HG03469 (cell line): ENCODE measurements at regions not wholly inside any gene's neighbourhood (a gene's known extent, or its start where the extent isn't known, plus 50 kb on each side); places are given as distances from the start of the nearest gene placed in this dataset.

Source experiments
- ATAC-seq: cut with Tn5 transposase; IDR thresholded peaks from one replicate; pipeline ENCODE4 v1.9.1; 2021; ENCODE audit warnings: mild to moderate bottlenecking, moderate library complexity, moderate number of reproducible peaks; ENCODE audit not compliant: unreplicated experiment

DNA sequence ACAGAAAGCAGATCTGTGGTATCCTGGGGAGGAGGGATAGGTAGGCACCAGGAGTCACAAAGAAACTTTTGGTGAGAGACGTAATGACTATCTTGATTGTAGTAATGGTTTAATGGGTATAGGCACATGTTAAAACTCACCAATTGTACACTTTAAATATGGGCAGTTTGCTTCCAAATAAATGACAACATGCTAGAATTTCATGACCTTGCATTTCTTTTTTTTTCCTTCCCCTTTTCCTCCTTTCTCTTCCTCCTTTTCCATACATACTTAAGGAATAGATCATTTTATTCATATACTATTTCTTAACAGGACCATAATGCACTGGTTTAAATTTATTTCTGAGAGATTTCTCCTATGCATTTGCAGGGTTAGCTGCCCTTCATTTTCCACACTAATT, 341.8 kb downstream of the TMEM182 start:
- no peak for ATAC-seq

DNA sequence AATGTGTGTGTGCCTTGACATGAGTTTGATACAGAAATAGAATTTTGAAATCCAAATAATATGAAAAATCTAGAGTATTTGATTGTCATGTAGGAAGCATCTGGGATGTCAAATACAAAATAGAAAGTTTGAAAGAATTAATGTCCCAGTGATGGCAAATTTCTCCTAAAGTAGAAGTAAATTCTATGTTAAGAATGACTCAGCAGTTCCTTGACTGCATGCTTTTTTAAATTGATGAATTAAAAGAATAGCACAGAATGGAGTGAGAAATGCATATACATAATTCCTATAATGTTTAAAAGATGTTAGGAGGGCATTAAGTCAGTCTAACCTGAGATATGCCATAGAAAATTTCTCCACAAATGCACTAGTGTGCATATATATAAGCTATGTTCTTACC, 357.5 kb downstream of the TMEM182 start:
- no peak for ATAC-seq

DNA sequence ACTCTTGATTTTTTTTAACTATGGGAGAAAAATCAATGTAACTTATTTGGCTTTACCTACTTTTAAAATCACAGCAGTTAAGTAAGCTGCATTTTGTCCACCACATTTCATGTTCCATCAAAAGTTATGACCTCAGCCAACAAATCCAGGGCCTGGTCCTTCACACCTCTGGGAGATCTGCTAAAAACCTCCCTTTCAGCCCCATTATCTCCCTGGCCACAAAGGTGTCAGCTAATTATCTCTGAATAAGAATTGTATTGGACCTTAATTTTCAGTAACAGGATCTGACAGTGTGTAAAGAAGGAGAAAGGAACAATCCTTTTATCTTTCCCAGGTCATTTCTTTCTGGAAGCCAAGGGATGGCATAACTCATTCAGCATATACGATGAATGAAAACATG, 359.3 kb downstream of the TMEM182 start:
- ATAC-seq = no peak

DNA sequence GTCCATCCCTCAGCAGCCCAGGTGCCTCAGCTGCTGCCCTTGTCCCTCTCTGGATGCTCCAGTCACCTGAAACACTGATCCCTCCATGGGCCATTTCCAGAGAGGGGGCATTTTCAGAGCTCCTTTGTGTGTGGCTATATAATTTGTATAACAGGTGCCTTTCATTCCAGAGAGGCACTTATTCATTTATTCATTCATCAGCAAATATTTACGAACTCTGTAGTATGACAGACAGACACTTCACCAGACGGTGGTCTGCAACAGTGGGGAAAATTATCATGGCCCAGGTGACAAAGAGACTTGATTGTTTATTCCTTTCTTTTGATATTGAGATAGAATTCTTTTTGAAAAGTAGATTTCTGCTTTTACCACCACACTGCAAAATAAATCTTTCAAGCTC, 361.7 kb downstream of the TMEM182 start:
- no peak for ATAC-seq

DNA sequence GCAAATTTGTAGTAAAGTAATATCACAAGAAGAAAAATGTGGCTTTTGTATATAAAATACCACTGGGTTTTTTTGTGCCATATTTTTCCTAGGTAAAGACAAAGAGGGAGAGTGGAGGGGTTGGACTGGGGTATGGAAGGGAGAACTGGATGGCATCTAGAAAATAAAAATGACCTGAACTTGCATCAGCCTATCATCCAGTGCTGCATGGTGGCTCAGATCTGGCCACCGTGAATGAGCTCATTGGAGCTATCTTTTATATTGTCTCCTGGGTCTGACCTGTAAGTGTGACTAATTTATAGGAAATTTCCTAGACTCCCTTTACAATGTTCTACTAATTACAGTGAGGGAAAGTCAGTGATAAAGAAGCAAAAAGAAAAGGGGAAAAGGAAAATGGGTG, 369.0 kb downstream of the TMEM182 start:
- ATAC-seq = no peak

DNA sequence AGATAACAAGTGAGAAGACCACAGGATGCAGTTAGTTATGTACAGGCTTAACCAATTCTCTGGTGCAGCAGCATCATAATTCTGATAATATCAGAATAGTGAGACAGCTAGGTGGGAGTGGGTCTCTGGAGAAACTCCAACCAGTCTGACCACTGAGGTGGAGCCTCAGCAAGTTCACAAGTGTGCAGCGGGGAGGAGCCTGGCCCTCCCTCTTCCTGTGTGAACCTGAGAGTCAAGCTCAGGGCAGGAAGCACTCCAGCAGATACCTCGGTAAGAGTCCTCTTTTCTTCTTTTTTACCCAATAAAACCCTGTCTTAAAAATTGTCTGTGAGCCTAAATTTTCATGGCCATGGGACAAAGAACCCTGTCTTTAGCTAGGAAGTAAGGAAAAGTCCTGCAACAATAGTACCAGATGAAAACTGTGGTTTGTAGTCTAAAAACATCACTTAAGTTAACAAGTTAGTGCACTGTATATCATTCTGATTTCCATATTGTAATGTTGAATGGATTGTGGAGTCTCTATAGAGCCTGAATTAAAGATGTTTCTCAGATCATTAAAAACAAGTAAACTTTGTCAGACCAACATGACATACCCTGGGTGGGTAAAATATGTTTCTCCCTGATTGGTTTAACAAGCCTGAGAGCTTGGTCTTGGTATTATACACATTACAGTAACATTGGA, 370.8 kb downstream of the TMEM182 start:
- ATAC-seq = peak; percentile 85

DNA sequence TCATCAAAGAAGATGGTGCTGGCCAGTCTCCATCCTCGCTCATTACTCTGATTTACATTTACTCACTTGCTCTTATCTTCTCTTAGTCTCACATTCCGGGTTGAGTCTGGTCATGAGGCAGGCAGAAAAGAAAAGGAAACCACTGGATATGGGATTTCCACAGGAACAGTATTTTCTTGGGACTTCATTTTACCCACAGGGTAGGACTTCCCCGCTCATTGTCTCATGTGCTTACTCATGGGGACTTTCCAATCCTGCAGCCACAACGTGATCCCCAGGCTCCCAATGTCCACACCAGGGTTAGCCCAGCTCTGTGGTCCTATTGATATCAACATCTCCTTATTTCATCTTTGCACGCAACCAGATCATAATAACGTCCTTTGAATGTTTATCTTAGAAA, 373.8 kb downstream of the TMEM182 start:
- no peak for ATAC-seq

DNA sequence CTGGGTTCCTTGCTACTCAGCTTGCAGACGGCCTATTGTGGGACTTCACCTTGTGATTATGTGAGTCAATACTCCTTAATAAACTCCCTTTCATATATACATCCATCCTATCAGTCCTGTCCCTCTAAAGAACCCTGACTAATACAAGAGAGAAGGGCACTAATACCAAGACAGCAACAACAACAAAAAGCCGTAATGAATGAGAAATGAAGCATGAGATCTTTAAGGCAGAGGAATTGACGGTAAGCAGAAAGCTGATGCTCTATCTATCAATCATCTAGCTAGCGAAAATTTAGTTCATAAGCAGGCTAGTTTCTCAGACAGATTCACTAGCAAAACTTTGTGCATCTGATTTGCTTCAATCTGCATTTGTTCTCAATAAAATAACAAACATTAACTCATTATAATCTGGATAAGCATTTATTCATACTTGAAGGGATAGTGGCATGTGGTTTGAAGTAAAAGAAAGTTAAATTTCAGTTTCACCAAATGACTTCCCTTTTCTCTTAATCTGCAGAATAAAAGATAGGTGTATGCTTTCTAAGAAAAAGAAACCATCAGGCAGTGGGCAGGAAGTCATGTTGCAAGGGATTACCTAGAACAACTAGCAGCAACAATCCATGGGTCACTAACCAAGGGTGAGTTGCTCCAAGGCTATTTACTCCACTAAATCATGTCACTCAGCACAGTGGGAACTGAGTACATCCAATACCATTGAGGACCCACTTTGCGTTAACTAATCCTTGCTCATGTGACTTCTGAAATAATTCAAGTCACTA, 376.5 kb downstream of the TMEM182 start:
- no peak for ATAC-seq

DNA sequence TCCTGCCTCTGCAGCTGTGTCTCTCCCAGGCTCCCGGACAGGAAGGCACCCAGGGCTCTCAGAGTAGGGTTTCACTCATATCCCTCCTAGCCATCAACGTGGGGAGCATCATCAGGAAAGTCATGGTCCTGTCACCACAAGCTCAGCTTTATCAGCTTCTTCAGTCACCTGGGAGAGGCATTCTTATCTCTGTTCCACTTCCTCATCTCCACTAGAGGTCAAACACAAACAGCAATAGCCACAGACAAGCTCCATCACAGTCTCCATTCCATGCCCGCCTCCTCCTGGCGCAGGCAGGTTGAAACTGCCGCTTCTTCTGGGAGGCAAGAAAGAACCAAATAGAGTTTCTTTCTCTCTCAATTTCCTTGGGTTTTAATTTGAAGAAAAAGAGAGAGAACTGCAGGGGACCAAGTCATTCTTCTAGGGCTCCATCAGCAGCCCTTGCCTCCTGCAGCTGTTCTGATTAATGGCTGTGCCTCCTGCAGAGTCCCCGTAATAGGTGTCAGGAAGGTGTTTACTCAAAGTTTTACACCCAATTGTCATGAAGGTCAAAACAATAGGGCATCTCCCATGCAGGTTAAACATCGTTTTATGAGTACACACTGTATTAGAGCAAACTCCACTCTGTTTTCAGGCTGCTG, 377.9 kb downstream of the TMEM182 start:
- ATAC-seq = no peak

DNA sequence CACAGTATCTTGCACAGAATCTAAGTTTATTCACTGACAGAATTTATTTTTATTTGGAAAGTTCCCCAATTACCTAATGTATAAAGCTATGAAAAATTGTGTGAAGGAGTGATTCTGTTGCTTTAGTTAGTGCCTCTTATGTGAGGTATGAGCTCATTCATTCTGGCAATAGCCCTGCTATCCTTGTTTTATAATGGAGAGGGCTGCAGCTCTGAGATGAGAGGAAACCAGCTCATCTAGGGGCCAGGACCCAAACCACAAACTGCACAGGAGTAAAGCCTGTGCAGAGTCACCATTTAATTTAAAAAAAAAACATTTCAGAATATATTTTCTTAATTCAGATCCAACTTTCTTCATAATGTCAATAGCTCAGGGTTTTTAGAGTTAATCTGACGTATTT, 383.0 kb downstream of the TMEM182 start:
- no peak for ATAC-seq

DNA sequence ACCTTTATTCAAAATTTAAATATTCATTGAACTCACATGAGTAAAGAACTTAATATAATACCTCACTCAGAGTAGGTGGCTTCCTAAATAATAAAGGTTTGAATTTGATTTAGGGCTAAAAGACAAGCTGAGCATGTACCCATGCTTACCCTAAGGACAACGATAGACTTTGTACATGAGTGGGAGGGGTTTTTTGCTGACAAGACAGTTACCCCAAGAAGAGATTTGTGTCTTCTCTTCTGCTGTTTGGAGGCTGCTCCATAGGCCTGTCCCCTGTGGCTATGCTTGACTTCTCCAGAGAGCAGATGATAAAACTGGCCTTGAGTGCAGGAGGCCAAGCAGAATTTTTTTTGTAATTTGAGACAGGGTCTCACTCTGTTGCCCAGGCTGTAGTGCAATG, 383.9 kb downstream of the TMEM182 start:
- ATAC-seq = no peak

DNA sequence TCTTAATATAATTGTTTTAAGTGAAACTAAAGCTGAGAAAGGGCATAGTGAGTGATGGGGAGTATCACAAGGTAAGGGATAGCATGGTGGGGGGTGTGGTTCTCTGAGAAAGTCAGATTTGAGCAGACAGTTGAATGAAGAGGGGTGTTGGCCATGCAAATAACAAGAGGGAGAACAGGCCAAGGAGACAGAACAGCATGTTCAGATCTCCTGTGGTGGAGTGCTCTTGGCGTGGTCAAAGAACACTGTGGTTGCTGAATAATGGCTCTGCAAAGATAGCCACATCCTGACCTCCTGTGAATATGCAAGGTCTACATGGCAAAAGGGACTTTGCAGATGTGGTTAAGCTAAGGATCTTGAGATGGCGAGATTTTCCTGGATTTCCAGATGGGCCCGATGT, 389.2 kb downstream of the TMEM182 start:
- no peak for ATAC-seq

DNA sequence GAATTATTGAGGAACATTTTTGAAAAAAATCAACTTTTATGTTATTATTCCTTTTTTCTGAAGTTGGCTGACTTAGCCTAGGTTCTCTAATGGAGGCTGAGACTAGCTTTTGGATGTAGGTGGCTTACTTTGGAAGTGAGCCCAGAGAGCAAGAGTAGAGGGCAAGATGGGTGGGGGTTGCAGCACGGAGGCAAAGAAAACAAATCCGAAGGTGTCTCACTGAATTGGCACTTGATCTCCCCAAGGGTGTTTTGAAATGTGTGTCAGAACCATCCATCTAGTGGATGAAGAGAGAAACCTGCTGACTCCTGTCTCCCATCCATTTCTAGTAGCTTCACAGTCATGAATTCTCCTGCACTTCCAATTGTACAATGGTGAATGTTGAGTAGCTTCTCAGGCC, 390.7 kb downstream of the TMEM182 start:
- ATAC-seq = no peak

DNA sequence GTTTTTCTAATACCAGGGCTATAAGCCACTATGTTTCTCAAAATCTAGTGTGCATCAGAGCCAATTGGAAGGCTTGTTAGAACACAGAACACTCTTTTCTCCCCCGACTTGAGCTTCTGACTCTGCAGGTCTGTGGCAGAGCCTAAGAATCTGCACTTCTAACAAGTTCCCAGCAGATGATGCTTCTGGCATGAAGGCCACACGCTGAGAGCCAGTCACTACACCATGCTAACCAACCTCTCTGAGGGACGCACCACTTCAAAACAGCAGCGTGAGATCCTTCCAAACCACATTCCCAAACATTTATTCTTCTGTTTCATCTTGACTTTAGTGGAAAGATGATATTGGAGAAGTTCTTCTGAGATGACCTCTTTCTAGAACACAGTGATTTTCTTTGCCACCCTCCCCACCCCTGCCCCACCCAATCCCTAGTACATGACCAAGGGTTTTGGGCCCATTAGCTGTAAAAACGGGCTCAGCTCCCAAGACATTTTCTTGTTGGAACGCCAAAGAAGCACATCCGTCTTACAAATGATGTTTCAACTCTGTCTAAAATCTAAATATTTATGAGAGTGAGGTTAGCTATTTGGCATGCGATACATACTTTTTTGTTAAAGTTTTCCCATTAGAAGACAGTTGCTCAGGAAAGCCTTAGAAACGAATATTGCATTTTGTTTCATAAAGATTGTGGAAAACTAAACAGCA, 391.9 kb downstream of the TMEM182 start:
- ATAC-seq = no peak

DNA sequence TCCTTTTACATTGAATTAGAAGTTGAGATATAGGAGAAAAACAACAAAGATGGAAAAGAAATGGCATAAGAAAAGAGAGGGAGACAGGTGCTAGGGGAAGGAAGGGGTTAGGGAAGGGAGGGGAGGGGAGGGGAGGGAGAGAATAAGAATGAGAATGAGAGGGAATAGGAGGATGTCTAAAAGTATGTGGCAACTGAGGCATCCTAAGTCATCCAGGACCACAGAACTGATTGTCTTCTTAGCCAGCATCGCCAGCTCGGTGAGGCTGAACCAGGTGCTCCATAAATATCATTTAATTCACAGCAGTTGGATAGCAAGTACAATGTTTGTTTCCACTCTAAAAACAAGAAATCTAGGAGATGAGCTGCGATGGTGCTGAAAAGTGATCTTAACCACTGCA, 393.5 kb downstream of the TMEM182 start:
- ATAC-seq = no peak

DNA sequence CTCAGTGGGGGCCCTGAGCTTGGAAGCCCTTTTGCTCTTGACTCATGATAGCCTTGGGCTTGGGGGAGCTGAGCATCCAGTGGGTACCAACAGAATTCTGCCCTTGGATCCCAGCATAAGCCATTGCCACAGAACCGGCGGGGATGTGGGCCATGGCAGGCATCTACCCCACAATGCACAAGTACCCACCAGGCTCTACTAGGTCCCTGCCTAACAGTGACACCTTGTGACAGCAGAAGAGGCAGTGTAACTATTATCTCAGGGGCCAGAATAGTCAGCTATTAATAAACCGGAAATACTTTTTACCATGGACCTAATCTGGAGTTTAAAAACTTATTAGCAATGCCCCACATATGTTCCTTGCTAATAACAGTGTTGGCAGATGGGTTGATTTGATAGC, 397.2 kb downstream of the TMEM182 start:
- ATAC-seq = no peak

DNA sequence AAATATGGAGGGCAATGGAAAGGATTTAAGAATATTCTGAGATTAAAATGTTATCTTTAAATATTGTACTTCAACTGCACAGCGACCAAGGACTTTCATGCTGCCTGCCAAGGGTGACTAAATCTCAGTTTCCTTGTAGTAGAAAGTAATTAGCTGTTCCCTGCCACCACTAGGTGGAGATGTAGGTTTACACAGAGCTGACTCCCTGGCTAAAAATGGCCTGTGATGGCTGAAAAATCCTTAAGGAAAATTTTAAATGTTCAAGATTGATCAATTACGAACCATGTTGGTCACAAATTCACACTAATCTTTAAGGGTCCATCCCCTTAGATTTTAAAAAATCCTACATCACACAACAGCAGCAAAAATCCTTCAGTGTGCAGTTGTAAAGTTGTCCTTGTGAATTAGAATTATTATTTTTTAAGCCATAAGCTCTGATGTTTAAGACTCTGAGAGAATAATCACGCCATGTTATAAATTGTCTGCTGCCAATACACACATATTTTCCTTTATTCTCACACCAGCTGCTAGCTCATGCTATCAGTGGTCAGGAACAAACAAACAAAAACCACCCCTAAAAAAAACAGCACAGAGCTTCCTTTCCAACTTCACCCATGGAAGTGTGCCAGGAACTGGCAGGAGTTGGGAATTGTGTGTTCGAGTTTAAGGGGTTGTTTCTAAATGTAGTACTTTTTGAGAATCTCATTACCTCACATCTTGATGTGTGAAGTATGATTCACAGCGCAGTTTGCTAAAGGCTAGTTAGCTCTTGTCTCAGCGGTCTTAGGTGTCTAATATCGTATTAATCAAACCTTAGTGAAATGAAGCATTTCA, 399.8 kb downstream of the TMEM182 start:
- ATAC-seq = peak; percentile 58

DNA sequence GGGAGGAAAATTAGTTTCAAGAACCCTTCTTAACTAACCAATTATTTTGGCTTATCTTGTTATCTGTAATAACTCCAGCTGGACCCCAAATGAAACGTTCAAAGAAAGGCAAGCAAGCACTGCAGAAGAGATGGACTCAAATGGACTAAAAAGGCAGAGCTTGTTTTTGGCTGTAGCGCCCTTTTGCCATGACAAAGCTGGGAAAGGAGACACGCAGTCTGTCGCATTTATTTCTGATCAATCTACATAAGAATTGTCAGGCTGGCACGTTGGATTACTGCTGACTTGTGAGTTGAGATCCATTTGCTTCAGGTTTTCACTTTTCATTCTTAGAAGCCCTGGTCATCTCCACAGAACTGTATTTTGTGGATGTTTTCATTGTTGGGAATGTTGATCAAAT, 402.9 kb downstream of the TMEM182 start:
- ATAC-seq = no peak

DNA sequence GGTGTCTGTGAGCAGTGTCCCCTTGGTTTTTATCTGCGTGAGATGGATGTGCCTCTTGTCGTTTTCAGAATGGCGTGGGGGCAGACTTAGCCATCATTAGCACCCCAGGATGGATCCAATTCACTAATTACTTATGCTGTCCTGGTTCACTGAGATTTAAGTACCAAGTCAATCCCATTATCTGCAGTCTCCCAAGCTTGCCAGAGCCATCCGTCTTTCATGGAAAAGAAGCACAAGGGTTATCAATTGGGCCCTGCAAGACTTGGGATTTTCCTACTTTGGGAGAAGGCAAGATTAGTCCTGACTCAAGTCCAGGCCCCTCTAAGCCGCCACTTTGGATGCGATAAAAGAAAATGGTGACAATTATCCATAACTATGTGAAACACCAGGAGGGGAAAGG, 404.0 kb downstream of the TMEM182 start:
- no peak for ATAC-seq

DNA sequence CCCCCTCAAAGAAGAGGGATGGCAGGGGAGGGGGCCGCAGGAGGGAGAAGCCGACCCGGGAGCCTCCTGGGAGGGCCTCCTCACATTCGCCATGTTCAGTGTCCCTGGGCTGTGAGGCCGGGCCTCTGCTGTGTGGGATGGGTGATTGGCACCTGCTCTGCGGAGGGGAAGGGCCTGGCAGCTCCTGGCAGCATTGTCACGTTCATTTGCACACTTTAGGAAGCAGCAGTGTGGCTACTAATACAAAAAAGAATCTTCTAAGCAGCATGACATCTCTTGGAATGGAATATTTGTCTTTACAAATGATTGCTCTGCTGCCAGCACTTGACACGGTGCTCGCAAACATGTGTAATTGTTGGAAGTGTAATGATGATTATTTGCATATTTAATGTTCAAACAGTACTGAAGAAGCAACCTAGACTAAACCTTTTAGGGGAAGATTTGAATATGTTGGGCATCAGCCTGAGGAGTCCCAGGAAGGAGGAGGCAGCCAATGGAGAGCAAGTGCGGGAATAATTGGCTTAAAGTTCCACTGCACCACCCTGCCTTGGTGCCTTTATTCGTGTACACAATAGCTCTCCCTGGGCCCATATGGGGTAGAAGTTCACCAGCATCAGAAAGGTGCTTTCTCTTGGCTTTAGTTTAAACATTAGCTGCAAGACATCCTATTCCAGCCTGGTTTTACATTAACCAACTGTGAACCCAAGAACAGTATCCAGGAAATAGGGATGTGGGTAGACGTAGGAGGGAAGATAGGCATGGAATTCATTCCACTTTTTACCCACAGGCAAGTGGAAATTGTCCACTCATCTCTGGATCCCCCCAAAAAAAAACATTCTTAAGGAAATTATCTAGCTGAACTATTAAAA, 404.9 kb downstream of the TMEM182 start:
- ATAC-seq = no peak
